ENCODE measurements at regions not wholly inside any gene's neighbourhood (a gene's known extent, or its start where the extent isn't known, plus 50 kb on each side); places are given as distances from the start of the nearest gene placed in this dataset.

DNA sequence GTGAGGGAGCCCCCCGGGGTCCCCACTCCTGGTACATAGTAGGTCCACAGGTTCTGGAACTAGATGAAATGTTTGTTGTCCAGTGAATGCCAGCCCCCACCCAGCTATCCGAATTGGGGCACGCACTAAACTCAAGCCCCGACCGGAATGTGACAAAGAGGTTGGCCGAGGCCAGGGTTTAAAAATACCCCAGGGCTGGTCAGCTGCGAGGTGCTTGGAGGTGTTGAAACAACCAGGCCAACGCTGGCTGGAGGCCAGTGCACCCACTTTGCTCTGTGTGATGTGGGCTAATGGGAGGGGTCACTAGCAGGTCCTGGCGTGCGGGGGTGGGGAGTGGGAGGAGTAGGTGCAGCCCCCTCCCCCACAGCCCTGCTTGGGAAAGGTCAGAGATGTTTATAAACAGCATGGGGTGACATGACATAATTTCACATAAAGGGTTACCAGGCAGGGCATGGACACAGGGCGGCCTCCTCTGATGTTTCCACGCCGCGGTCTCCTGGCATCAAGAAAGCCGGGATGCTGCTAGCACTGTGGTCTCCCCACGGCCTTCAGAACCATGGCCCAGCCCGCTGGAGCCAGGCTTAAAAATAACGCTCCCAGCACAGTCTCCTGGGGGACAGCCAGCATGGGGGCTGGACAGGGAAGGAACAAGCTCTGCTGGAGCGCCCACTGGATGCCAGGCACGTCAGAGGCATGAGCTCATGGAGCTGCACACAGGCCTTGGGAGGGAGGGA is 111.2 kb upstream of the PTPN1 start:
- DNase-seq (ENCODE audit: low read depth) = no peak
- TF ChIP-seq, protein P1, sequence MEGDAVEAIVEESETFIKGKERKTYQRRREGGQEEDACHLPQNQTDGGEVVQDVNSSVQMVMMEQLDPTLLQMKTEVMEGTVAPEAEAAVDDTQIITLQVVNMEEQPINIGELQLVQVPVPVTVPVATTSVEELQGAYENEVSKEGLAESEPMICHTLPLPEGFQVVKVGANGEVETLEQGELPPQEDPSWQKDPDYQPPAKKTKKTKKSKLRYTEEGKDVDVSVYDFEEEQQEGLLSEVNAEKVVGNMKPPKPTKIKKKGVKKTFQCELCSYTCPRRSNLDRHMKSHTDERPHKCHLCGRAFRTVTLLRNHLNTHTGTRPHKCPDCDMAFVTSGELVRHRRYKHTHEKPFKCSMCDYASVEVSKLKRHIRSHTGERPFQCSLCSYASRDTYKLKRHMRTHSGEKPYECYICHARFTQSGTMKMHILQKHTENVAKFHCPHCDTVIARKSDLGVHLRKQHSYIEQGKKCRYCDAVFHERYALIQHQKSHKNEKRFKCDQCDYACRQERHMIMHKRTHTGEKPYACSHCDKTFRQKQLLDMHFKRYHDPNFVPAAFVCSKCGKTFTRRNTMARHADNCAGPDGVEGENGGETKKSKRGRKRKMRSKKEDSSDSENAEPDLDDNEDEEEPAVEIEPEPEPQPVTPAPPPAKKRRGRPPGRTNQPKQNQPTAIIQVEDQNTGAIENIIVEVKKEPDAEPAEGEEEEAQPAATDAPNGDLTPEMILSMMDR (conservative IDR thresholded peaks at IDR 0.05; ENCODE audit: low read depth, low read length) = no peak
- no peak overlapping the region for H3K4me3 ChIP-seq (ENCODE audit: low read depth, low read length)

GRCh38 chr20:50399555-50399916 is 110.6 kb upstream of the PTPN1 start:
- TF ChIP-seq, protein P1 (conservative IDR thresholded peaks at IDR 0.05; ENCODE audit: low read depth, low read length) = no peak
- no peak for DNase-seq (ENCODE audit: low read depth)
- H3K4me3 ChIP-seq (ENCODE audit: low read depth, low read length) = no peak overlapping the region

DNA sequence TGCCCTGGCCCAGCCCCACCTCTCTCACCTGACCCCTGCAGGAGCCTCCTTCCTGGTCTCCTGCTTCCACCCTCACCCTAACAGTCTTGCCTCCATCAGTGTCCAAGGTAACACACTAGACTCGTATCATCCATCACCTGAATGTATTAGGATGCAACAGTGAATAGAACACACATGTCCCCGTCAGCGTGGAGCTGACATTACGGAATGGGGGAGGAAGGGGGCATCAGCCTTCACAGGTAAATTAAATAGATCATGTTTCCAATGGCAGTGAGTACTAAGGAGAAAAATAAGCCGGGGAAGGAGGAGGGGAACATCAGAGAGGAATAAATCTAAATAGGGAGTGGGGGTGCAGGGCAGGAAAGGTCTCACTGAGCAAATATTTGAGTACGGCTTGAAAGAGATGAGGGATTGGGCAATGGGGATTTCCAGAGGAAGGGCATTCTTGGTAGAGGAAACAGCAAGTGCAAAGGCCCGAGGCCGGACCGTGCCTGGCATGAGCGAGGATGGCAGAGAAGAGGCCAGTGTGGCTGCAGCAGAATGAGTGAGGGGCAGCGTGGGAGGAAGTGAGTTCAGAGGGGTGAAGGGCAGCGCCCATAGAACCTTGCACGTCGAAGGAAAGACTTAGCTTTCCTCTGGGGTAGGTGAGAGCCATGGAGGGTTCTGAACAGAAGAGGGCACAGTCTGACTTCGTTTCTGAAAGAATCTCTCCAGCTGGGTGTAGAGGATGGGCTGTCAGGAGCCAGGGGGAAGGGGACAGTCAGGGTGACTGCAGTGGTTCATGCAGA is 110.1 kb upstream of the PTPN1 start:
- TF ChIP-seq, protein P1 (conservative IDR thresholded peaks at IDR 0.05; ENCODE audit: low read depth, low read length) = peak; percentile 29
- DNase-seq (ENCODE audit: low read depth) = no peak
- H3K4me3 ChIP-seq (ENCODE audit: low read depth, low read length) = no peak overlapping the region

DNA sequence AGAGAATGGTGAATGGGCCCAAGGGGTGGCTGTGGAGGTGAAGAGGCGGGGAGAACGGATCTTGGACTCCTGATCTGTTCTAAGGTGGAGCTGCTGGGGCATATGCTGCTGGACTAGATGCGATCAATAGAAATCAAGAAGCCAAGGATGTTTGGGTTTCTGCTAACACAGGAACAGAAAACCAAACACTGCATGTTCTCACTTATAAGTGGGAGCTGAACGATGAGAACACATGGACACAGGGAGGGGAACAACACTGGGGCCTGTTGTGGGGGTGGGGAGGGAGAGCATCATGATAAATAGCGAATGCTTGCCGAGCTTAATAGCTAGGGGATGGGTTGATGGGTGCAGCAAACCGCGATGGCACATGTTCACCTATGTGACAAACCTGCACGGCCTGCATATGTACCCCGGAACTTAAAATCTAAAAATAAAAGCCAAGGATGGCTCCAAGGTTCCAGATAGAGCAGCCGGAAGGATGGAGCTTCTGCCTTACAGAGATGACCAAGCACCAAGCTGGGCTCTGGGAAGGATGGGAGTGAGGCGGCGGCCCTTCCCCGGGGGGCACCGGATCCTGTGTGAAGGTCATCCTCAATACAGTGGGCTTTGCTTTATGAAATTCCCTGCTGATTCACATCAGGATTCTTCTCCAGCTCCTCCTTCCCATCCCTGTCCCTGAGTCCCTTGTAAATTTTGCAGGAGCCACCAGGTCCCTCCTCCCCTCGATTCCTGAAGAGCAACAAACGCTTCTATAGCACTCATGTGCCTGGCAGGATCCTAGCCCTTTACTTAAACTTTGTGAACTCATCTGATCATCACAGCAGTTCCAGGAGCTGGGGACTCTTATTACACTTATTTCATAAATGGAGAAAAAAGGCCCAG is 109.2 kb upstream of the PTPN1 start:
- no peak for DNase-seq (ENCODE audit: low read depth)
- H3K4me3 ChIP-seq (ENCODE audit: low read depth, low read length) = no peak overlapping the region
- TF ChIP-seq, protein P1 (conservative IDR thresholded peaks at IDR 0.05; ENCODE audit: low read depth, low read length) = no peak

GRCh38 chr20:50401587-50402418 is 108.4 kb upstream of the PTPN1 start:
- TF ChIP-seq, protein P1 (conservative IDR thresholded peaks at IDR 0.05; ENCODE audit: low read depth, low read length) = no peak
- no peak overlapping the region for H3K4me3 ChIP-seq (ENCODE audit: low read depth, low read length)
- DNase-seq (ENCODE audit: low read depth) = no peak
